Mucosa of descending colon (tissue), 3 donors: ENCODE measurements at regions not wholly inside any gene's neighbourhood (a gene's known extent, or its start where the extent isn't known, plus 50 kb on each side); places are given as distances from the start of the nearest gene placed in this dataset.
A peak's percentile ranks its signal among the peaks of the same experiment; 100 is the strongest.

Source experiments
- ATAC-seq: fragments of 200-7000 bp; cut with Tn5 transposase; one replicate; pipeline ENCODE4 v1.9.1; 2020; ENCODE audit warnings: mild to moderate bottlenecking, moderate library complexity
- DNase-seq, 3 donors: peaks; one replicate each; pipeline ENCODE4 v3.0.0-alpha.2; 2020
- H3K36me3 ChIP-seq: fragments of 200-600 bp; one replicate; pipeline ENCODE4 v1.8.0; 2021; ENCODE audit warnings: low read depth, mild to moderate bottlenecking
- H3K4me1 ChIP-seq: fragments of 200-600 bp; one replicate; pipeline ENCODE4 v1.8.0; 2021; ENCODE audit warnings: low read depth, mild to moderate bottlenecking
- H3K4me3 ChIP-seq: fragments of 200-600 bp; one replicate; pipeline ENCODE4 v1.8.0; 2021; ENCODE audit warnings: mild to moderate bottlenecking
- H3K9me3 ChIP-seq: fragments of 200-600 bp; one replicate; pipeline ENCODE4 v1.8.0; 2021; ENCODE audit warnings: mild to moderate bottlenecking
- CTCF ChIP-seq: fragments of 200-600 bp; IDR thresholded peaks from one replicate; pipeline ENCODE4 v1.8.0; 2022; ENCODE audit warnings: antibody characterized with exemption, mild to moderate bottlenecking
- intact Hi-C, 2 donors: fragments of 100-400 bp; cut with DNase I in 1 of 2; cut with micrococcal nuclease in 1 of 2; formaldehyde crosslinking; loops; one replicate each; pipeline versions ENCODE4 v1.11.0 to v1.11.1; 2022; cut with DNase I, micrococcal nuclease
- donor health status: DM: no; HTN: no; CAD: no; lungs with moderate emphysema.
- donor health status: DM: no; HTN: no; CAD: no.
- donor health status: DM: no; HTN: yes; CAD: no.

- no peak for TF ChIP-seq CTCF
- DNase-seq = no peak
- Histone ChIP-seq H3K9me3 (no peaks in the 10 kb centered on the region), H3K4me3 (no peak overlapping the region), H3K36me3 (no peaks in the 10 kb centered on the region), H3K4me1 (no peaks in the 10 kb centered on the region)
- intact Hi-C loops = no loop called here
- peak; percentile 51 for ATAC-seq
Observed at GRCh38 chr10:4028027-4028471, 243.0 kb upstream of the KLF6 start.

GRCh38 chr10:4025339-4025738, 240.3 kb upstream of the KLF6 start:
- ATAC-seq = no peak
- intact Hi-C loops = no loop called here

DNA sequence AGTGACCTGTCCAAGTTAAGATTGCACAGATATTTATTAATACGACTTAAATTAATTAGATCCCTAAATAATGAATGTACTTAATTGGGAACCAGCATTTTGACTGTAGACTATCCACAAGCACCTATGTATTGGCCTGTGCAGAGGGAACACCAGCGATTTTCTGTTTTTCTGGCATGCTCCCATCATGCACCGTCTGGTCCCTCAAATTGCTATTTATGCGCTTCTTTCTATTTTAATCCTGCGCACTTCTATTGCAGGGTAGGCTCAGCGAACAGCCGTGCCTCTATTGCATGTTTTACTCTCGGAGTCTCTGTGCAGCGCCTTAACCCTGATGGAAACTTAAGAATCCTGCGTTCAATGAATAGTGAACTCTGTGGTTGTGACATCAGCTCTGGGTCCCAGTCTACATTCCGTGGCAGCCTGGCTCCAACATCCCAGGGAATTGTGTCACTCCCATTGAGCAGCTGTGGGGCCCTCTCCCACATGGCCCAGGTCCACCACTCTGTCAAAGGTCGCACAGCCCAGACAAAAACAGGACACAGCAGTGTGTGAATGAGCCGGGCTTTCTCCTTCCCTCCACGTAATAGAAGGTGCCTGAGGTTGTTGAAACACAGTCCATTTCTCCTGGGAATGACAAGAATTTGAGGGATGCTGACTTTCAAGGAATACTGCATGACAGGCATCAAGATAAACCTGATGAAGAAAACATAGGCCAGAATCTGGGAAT, 239.7 kb upstream of the KLF6 start:
- no peaks in the 10 kb centered on the region for H3K36me3 ChIP-seq
- intact Hi-C loops = no loop called here
- ATAC-seq (no peak), DNase-seq (no peak)
- no peaks in the 10 kb centered on the region for H3K4me1 ChIP-seq
- H3K4me3 ChIP-seq = no peak overlapping the region
- no peaks in the 10 kb centered on the region for H3K9me3 ChIP-seq
- no peak for TF ChIP-seq CTCF

More at GRCh38 chr10:4025339-4025738, 240.3 kb upstream of the KLF6 start:
- no peaks in the 10 kb centered on the region for H3K36me3 ChIP-seq
- no peaks in the 10 kb centered on the region for H3K9me3 ChIP-seq
- TF ChIP-seq CTCF = no peak
- no peaks in the 10 kb centered on the region for H3K4me1 ChIP-seq
- no peak for DNase-seq
- no peak overlapping the region for H3K4me3 ChIP-seq

DNA sequence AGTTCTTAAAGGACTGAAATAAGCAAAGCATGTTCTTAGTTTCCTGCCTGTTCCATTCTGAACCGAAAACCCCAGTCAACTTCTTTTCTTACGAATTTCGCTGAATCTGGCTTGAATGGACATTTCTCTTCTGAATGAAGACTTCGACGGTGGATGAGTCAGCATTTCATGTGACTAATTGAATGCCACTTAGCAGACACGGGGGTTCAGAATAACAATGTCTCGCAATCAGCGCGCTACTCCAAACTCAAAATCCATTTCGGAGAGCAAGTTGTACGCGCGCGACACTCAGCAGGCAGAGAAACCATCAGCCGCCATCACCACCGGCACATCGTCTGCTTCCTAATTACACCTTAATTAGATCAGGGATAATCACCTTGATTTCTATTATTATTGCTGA, 239.0 kb upstream of the KLF6 start:
- intact Hi-C loops = no loop called here
- no peaks in the 10 kb centered on the region for H3K36me3 ChIP-seq
- no peak for TF ChIP-seq CTCF
- no peaks in the 10 kb centered on the region for H3K9me3 ChIP-seq
- DNase-seq (no peak), ATAC-seq (no peak)
- H3K4me3 ChIP-seq = no peak overlapping the region
- no peaks in the 10 kb centered on the region for H3K4me1 ChIP-seq

- no peaks in the 10 kb centered on the region for H3K36me3 ChIP-seq
- no peak for DNase-seq
- ATAC-seq = no peak
- H3K4me1 ChIP-seq = no peaks in the 10 kb centered on the region
- no peak overlapping the region for H3K4me3 ChIP-seq
- intact Hi-C loops = no loop called here
- H3K9me3 ChIP-seq = no peaks in the 10 kb centered on the region
- TF ChIP-seq CTCF = no peak
Observed at GRCh38 chr10:4022473-4022872, 237.5 kb upstream of the KLF6 start.
